Endothelial cell of umbilical vein (primary cell): ENCODE measurements at regions not wholly inside any gene's neighbourhood (a gene's known extent, or its start where the extent isn't known, plus 50 kb on each side); places are given as distances from the start of the nearest gene placed in this dataset.
"Not testable (repeated sequence)": the region's sequence is repeated elsewhere in the genome, so short reads cannot be mapped to it uniquely, and the experiment has no call there.

Experiments used
- CTCF ChIP-seq, 2 donors: IDR thresholded peaks; 1 replicate in 1 of 2; 2 replicates in 1 of 2; pipeline ENCODE4 v1.5.1; 2011; ENCODE audit warnings: low read length in 2 of 2, mild to moderate bottlenecking in 2 of 2, moderate library complexity in 2 of 2, control low read depth in 1 of 2, inconsistent platforms in 1 of 2, low read depth in 1 of 2; ENCODE audit not compliant: insufficient read depth in 1 of 2; ENCODE audit errors: extremely low read depth in 1 of 2
- EZH2 ChIP-seq: IDR thresholded peaks from 2 replicates; pipeline ENCODE4 v1.6.1; 2012; ENCODE audit warnings: borderline replicate concordance, low read depth, mild to moderate bottlenecking, moderate library complexity, low read length, inconsistent platforms; ENCODE audit not compliant: severe bottlenecking
- FOS ChIP-seq: IDR thresholded peaks from 2 replicates; pipeline ENCODE4 v1.6.1; 2011; ENCODE audit warnings: mild to moderate bottlenecking, low read length, moderate library complexity, borderline replicate concordance; ENCODE audit not compliant: insufficient read depth
- GATA2 ChIP-seq: IDR thresholded peaks from 2 replicates; pipeline ENCODE4 v1.7.0; 2011; ENCODE audit warnings: low read depth, mild to moderate bottlenecking, moderate library complexity, mixed read lengths, low read length; ENCODE audit not compliant: insufficient read length, insufficient read depth
- JUN ChIP-seq: IDR thresholded peaks from 2 replicates; pipeline ENCODE4 v1.6.1; 2011; ENCODE audit warnings: borderline replicate concordance, low read depth; ENCODE audit not compliant: insufficient read length, insufficient read depth
- MYC ChIP-seq: IDR thresholded peaks from one replicate; pipeline ENCODE4 v1.6.1; 2011; ENCODE audit warnings: mild to moderate bottlenecking, low read depth, low read length
- POLR2A ChIP-seq: IDR thresholded peaks from 2 replicates; pipeline ENCODE4 v1.6.1; 2012; ENCODE audit warnings: low read depth, mild to moderate bottlenecking, control low read depth, low read length
- POLR2AphosphoS5 ChIP-seq: IDR thresholded peaks from 2 replicates; pipeline ENCODE4 v1.6.1; 2012; ENCODE audit warnings: low read depth, mild to moderate bottlenecking, control low read depth, low read length, moderate library complexity; ENCODE audit not compliant: insufficient read depth
- TF ChIP-seq, protein P1 (sequence below): IDR thresholded peaks from 2 replicates; pipeline ENCODE4 v1.6.1; 2011; ENCODE audit not compliant: insufficient read depth, insufficient read length

DNA sequence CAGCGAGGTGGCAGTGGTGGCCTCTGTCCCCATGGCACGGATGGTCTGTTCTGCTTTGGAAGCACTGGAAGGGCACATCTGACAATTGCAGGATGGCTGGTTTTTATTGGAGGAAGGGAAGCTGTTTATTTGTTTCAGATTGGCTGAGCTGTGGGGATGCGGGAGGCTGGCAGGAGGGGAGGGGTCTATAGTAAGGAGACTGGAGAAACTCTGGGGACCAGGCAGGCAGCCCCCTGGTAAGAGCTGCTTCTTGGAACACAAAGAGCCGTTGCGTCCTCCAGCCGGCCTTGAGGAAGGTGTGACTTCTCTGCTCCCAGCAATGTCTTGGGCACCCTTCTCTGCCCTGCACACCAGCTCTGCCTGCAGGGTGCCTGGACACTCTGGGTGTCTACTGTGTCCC, 85.1 kb upstream of the SPDYE9 start:
- TF ChIP-seq CTCF (IDR thresholded peaks at IDR 0.05; ENCODE audit: extremely low read depth in 1 of 2, insufficient read depth in 1 of 2, low read depth in 1 of 2, low read length in 2 of 2); POLR2AphosphoS5; POLR2A; MYC; EZH2; JUN; GATA2; FOS: not testable (repeated sequence)
- TF ChIP-seq, protein P1, sequence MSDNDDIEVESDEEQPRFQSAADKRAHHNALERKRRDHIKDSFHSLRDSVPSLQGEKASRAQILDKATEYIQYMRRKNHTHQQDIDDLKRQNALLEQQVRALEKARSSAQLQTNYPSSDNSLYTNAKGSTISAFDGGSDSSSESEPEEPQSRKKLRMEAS = not testable (repeated sequence)
